GM12892 (cell line): ENCODE measurements at regions not wholly inside any gene's neighbourhood (a gene's known extent, or its start where the extent isn't known, plus 50 kb on each side); places are given as distances from the start of the nearest gene placed in this dataset.

Experiments
- POLR2A ChIP-seq: IDR thresholded peaks from 2 replicates; pipeline ENCODE4 v1.6.1; 2011; ENCODE audit warnings: low read depth, low read length, control low read depth
- POLR2AphosphoS5 ChIP-seq: IDR thresholded peaks from 2 replicates; pipeline ENCODE4 v1.6.1; 2011; ENCODE audit warnings: low read depth, low read length, control low read depth
- TAF1 ChIP-seq: IDR thresholded peaks from 2 replicates; pipeline ENCODE4 v1.6.1; 2011; ENCODE audit warnings: low read depth, mild to moderate bottlenecking, control low read depth, low read length, borderline replicate concordance

DNA sequence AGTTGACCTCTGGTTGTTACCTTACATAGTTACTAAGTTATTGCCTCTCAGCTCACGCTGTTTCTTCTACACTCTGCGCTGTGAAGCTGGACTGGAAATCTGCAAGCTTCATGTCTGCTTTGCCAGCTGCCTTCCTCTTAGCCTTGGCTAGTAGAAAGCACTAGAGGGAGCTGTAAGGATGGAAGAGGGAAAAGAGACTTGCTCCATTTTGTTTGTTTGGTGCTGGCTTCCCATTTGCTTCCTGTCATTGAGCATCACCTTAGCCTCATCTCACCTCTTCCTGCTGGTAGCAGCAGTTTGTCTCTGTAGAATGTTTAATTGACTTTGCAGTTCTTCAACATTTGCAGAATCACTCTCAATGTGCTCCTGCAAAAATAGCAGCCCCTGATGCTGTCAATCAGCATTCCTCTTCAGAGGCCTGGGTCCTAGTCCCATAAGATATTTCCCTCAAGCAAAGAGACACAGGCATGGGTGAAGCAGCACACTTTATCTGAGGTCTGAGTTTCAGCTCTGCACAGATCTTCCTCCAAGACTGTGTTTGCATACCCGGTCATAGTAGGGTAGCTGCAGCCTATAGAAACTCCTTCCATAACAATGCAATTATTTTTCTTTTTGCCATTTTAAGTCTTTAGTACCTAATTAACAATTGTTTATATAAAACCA, 302.2 kb upstream of the EPHA7 start:
- TF ChIP-seq POLR2AphosphoS5 (no peak), TAF1 (no peak), POLR2A (no peak)
